ENCODE measurements at regions not wholly inside any gene's neighbourhood (a gene's known extent, or its start where the extent isn't known, plus 50 kb on each side); places are given as distances from the start of the nearest gene placed in this dataset.
"Not testable (repeated sequence)": the region's sequence is repeated elsewhere in the genome, so short reads cannot be mapped to it uniquely, and the experiment has no call there.

DNA sequence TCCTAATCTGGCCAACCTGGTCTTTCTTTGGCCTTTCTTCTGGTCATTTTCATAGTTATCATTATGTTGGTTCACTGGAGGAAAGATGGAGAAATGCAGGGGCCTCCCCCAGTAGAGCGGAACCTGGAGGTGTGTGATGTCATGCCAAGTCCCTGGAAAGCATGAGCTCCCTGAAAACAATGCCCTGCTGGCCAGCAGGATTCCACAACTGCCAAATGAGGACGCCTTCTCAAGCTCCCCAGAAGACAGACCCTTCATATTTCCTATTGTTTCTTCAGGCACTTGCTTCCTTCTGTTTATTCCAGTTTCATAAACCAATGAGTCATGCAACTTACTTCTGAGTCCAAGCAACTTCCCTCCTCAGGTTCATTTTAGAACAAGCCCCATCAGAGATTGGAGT lies 339.0 kb downstream of the GATA3 start:
- DNase-seq: no peak

DNA sequence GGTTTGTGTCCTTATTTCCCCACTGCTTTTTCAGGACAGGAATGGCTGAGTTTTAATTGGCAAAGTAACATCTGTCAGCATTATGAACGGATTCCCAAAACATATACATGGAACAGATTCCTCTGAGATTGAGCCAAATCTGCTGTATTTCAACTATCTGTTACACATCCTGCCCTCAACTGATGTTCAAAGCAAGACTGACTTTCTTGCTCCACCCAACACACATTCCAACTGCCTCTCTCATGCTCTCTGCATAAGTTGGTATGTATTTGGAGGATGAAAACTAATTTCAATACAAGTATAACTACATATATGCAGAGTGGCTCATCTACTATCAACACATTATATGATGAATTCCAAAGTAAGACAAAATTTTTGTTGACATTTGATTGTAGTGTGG lies 342.2 kb downstream of the GATA3 start:
- no peak for DNase-seq

DNA sequence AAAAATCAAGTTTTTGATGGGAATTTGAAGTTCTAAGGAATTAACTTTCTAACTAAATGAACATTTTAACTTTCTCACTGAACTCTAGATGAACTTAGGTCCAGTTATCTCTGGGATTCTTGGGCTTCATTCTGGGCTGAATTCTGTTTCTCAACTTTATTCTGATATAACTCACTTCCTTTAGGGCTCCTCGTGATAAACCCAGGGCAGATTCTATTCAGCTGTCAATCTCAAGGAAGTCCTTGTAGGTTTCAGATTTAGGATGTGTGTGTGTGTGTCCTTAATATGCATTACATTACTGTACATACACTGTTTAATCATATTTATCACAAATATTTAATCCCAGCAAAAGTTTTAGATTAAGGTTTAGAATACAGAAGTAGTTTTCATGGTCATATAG lies 344.3 kb downstream of the GATA3 start:
- DNase-seq: no peak

DNA sequence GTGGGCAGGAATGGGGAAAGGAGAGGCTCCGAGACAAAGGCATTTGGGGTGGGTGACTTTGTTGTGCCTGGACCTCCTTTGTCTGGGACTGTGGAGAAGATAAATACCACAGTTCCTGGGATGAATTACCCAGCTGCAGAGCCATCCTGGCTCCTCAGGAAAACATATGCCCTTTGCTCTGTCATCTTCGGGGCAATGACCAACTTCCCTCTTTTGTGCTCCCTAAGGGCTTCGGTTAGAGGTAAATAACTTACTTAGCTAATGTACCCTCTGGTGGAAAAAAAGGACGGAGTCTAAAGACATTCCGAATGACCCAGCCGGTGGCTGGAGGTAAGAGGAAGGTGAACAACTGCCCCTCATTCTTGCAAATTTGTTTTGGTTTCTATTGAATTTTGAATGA lies 345.7 kb downstream of the GATA3 start:
- no peak for DNase-seq

DNA sequence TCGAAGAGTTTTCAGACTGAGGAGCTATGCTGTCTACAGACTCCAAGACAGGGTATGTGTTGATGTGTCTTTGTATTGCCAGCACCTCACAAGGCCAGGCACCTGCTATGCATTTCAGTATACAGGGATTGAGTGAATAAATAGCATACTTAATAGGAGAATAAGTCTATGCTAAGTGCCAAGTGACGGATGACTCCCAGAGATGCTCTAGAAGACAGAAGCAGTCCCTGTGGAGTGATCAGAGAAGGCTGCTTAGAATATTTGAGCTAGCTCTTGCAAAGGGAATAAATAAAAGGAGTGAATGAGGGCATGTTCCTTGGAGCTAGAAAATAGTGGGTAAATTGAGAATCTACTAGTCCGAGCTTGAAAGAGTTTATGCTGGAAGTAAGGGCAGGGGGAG lies 346.4 kb downstream of the GATA3 start:
- DNase-seq: no peak

DNA sequence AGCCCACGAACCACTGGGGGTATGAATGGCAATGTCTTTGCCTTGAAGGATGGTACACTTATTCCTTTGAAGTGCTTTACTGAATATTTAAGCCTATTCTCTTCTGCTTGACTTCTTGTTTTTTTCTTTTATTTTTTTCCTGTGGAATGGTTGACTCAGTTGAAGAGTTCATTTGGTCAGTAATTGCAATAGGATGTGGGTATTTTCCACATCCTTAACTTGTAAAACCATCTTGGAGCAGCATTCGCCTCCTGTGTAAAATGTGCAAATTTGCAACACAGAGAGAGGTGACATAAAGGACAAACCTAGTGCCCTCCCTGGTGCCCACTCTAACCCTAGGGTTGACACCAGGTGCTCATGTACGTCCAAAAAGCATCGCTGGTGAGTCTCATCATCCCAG lies 347.0 kb downstream of the GATA3 start:
- DNase-seq: no peak

DNA sequence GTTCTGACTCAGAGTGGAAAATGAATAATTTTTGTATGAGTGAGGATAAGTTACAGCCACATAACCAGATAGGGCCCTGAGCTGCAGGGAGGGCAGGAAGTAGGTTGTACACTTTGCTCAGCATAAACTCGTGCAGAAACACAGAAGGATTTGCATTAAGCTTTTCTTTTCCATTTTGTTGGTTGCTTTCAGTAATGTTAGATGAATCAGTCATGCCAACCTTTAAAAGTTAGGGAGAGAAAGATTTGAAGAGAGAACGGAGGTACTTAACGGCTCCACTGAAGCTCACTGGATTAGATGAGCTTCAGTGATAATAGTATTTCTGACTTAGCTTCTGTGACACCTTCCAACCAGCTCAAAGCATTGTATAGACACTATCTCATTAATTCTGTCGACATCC lies 348.1 kb downstream of the GATA3 start:
- DNase-seq: peak in 1 of 2 donors; percentile 51

DNA sequence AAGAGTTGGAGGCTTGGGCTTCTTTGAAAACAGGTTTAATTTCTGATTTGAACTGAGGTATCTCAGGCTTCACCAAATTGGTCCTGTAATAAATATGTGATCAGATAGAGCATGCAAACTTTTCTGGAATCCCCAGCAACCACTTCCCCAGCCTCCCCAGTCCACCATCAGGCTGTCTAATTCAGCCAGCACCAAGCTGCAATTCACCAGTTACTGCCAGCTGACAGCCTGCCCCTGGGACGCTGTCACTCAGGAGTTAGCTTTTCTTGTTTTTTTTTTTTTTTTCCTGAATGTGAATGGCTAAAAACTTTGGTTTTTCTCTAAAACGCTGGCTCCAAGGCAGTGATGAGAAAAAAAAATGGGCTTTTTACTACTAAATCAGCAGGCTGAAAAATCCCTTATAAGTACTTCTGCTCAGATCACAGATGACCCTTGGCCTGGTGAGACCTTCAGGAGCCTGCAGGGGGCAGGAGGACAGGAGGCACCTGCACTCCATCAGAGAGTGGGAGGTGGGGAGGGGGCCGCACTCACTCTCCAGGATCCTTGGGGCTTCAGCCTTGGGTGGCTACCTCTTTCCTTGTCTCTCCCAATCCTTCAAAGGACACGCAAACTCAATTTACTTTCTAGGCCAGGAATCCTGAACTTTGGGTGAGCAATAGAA lies 349.4 kb downstream of the GATA3 start:
- peak in 1 of 2 donors; percentile 27 for DNase-seq

DNA sequence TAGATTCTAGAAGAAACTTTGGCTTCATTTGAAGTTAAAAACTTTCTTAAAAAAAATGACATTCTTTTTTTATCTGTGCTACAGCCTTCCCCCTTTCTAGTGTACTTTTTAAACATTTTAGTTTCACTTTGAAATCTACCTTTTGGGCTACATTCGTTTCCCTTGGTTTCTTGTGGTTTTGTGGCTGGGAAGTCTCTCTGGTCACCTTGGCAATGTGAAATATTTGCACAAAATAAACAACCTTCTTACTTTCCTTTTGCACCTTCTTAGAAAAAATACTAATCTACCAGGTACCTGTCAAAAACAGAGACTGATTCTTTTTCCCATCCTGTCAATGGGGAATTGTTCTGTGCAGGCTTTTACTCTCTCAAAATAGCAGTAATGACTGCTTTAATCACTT lies 350.2 kb downstream of the GATA3 start:
- peak; percentile 63 to 90 for DNase-seq

DNA sequence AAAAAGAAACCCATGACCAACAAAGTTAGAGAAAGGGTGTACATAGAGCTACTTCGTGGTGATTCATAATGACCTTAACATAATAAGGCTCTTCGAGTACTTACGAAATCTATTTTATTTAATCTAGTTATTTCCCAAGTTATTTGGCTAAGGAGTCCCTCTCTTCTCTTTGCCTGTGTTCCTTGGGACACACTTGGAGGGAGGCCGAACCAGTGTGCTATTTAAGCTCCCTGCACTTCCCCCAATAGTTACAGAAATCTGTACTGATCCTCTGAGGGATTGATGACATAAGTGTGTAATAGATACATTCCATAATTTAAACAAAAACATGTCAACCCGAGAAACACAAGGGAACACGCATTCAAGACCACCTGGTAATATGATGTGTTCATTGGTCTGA lies 351.1 kb downstream of the GATA3 start:
- DNase-seq: no peak

DNA sequence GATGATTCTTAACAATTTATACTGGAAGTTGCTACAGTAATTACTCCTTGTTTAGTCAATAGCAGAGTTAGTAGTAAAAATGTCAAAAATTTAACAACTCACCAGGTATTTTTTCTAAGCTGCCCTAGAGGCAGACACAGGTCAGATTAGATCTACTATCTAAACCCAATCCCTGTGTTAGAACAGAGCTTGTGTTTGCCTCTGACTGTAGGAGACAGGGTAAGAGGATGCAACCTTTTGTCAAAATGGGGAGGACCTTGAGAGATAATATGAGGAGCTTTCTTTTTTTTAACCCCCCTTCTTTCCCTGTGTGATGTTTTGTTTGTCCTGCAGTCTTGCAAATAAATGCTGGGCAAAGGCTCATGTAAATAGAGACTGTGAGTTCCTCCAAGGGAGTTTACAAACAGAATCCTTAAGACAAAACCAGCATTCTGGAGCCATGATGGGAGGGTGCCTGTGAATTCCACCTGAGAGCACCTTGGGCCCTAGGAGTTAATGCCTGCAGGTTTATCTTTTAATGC lies 353.1 kb downstream of the GATA3 start:
- peak in 1 of 2 donors; percentile 30 for DNase-seq

DNA sequence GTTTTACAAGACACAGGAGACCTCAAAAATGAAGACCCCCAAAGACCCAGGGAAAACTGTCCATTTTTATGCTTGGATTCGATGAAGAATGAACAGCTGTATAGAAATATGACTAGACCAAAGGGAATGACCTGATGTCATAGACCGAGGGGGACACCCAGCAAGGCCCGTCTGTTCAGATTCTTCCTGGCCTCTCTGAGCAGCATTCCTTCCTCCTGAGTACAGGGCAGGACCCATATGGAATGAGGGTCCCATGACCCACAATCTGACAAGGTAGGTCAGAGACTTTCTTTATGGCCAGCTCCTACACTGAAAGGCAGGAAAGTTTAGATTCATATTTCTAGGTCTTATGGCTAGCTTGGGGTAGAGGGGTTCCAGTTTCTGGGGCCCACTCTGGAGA lies 356.0 kb downstream of the GATA3 start:
- no peak for DNase-seq

DNA sequence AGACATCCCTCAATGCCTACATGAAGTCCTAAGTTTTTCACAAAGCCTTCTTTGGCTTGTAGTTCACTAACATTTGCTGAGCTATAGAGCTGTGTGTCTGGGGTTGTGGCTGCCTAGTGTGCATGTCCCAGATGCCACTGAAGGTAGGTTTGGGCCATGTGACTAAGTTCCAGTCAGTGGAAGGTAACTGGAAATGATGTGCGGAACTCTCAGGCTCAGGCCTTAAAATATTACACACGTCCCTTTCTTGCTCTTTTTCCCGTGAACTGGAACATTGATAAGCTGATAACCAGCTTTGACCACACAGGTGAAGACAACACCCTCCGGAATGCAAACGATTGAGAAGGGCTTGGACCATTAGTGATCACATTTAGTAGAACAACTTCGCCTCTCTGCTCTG lies 358.1 kb downstream of the GATA3 start:
- DNase-seq: no peak

DNA sequence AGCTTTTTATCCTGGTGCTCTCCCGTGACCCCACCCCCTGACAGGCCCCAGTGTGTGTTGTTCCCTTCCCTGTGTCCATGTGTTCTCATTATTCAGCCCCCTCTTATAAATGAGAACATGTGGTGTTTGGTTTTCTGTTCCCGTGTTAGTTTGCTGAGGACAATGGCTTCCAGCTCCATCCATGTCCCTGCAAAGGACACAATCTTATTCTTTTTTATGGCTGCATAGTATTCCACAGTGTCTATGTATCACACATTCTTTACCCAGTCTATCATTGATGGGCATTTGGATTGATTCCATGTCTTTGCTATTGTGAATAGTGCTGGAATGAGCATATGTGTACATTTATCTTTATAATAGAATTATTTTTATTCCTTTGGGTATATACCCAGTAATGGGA lies 360.5 kb downstream of the GATA3 start:
- DNase-seq: not testable (repeated sequence)

DNA sequence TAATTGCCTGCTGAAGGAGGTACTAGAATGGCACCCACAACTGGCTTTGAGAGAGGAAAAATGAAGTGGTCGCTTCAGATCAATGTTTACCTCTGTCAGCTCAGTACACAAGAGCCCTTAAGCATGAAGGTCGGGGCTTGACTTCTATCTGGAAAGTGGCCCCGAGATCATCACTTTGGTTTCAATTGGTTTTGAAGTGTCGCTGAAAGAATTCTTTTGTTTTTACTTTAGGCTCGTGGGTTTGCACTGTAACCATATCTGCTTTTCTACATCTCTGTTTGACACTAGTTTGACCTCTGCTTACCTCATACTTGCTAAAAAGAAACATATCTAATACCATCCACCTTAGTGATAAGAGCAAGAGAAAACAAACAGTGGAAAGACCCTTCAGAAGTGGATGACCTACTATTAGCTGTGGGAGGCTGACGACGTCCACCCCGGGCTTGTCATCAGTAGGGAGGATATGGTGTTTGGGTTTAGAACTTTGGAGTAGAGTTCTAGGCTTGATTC lies 361.8 kb downstream of the GATA3 start:
- peak; percentile 44 to 76 for DNase-seq

DNA sequence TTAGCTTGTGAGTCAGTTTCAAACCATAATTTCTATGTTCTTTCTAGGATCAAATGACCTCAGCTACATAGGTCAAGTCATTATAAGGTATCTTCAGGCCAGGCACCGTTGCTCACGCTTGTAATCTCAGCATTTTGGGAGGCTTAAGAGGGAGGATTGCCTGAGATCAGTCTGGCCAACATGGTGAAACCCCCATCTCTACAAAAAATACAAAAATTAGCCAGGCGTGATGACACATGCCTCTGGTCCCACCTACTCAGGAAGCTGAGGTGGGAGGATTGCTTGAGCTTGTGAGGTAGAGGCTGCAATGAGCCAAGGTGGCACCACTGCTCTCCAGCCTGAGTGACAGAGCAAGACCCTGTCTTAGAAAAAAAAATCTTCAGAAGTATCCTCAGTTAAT lies 362.3 kb downstream of the GATA3 start:
- peak; percentile 43 to 58 for DNase-seq

DNA sequence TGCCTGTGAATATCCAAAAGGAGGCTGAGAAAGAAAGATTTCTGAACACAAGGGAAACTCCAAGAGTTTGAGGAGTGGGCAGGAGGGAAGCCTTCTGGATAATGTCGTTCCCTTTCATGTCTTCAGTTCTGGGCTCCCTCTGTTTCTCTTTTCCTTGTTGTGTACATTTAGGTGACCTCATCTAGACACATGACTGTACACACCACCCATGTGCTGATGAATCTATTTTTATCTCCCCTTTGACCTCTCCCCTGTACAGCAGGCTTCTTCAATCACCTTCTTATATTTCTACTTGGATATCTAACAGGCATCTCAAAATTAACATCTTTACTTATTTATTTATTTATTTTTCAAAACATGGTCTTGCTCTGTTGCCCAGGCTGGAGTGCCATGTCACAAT lies 363.1 kb downstream of the GATA3 start:
- no peak for DNase-seq

DNA sequence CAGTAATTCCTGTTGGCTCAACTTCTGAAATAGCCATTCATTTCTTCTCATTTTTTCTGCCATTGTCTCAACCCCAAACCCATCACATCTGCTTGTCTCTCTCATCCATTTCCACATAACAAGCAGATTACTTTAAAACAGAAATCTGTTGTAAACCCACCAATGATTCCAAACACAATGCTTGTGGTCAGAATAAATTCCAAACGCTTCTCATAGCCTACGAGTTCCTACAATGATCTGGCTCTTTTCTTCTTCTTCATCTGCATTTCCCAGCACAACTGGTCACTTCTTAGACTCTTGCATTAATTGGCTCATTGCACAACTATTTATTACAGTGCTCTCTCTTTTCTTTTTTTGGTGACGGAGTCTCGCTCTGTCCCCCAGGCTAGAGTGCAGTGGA lies 364.1 kb downstream of the GATA3 start:
- no peak for DNase-seq

DNA sequence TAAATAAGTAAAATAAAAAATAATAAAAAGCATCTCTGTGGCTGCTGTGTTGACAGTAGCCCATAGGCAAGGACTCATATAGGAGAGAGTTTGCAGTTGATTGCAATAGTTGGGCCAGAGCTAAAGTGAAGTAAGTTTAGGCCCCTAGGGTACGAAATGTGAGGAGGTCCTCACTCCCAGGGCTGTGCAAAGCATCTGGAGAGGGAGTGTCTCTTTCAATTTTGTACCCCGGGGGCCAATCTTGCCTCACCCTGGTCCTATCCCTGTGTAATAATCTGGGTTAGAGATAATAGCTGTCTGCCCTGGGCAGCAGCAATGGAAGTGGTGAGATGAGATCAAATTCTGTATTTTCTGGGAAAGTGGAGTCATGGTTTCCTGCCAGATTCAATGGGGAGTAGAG lies 365.7 kb downstream of the GATA3 start:
- no peak for DNase-seq

DNA sequence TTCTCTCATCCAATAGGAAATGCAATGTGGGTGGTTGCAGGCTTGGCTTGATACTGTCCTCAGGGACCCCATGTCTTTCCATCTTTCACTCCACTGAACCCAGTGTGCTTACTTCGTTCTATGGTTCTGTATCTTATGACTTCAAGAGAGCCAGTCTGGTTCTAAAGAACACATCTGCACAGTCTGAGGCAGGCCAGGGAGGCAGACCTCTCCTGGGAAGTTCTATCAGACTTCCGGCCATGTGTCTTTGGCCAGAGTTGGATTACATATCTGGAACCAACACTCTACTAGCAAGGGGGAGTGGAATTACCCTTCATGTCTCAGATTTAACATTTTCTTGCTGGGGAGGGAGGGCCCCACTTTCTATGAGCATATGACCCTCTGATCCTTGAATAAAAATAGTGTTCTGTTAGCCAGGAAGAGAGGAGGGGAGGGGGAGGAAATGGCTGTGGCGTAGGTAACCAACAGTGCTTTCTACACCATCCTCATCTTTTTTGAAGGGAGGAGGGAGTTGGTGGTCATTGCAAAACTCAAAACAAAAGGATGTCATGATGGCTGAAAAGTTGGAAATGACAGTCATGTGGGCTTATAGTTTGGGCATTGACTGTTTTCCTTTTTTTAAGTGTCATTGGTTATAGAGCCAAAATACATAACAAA lies 370.2 kb downstream of the GATA3 start:
- DNase-seq: no peak

DNA sequence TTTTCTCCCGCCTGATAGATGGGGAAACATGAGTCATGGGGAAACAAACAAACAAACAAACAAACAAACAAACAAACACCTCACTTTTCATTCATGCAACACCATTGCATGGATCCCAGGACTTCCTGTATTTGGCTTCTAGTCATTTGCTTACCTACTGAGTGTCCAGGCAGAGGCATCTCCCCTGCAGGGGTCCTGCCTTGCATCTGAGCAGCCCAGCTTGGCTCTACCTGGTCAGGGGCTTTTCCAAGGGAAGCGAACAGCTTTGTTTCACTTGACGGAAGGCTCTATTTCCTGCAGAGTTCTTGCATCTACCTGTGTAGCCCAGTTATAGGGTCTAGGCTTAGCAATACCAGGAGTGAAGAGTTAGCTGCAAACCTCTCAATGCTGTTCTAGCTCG lies 374.2 kb downstream of the GATA3 start:
- no peak for DNase-seq

DNA sequence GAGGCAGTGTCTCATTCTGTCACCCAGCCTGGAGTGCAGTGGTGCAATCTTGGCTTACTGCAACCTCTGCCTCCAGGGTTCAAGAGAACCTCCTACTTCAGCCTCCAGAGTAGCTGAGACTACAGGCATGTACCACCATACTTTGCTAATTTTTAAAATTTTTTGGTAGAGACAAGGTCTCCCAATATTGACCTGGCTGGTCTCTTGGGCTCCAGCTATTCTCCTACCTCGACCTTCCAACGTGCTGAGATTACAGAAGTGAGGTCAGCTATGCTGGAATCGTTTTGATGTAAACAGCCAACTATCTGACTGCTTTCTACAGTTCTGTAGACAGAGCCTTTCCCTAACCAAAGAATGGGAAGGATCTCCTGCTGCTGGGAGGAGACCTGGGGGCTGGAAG lies 375.8 kb downstream of the GATA3 start:
- no peak for DNase-seq

DNA sequence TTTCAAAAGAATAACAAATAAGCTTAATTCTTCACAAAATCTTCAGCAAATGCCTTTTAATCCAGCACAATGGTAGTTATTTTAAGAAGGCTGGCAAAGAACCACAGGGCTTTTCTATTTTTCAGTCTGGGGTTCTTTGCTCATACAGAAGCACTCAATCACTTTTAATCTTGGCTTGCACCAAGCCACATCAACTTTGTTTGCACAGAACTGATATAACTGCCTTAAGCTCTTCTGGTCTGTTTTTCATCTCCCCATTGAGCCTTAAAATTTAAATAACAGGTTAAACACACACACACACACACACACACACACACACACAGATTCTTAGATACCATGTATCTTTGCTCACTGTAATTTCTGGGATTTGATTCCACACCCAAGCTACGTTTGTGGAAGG lies 377.0 kb downstream of the GATA3 start:
- DNase-seq: no peak

DNA sequence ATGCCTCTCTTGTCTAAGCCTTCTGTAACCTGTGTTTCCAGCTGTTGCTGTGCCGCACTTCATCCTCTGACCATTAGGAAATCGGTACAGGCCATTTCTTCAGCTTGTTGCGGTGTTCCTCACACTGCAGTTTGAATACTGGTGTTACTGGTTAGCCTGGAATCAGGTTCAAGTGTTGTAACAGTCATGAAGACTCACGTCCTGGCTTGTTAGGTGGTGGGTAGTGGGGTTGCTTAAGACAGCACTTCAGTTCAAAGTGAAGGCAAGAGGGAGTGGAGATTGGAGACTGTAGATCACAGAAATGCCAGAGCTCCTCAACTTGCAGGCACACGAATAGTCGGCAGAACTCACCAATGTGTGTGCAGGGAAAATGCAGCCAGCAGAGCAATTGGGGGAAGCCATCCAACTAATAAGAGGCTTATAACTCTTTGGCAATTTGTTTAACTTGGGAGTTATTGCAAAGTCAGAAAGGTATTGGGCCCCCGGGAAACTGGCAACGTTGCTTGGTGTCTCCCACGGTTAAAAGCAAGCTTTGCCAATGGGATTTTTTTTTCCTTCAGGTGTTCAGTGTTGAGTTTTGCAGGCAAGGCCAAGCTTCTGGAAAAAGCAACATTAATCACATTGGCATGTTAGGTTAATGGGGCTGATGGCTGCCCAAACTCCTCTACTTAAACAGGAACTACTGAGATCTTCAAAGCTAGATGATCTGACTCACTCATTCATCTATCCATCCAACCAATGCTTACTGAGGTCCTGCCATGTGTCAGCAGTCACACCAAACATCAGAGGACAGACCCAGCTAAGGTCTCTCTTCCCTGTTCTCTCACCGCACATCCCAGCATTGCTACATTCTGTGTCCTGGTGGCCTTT lies 380.9 kb downstream of the GATA3 start:
- DNase-seq: no peak

Data from CD4-positive, alpha-beta T cell treated with Interferon alpha-2 for 1 hour (primary cell).